ENCODE measurements at regions not wholly inside any gene's neighbourhood (a gene's known extent, or its start where the extent isn't known, plus 50 kb on each side); places are given as distances from the start of the nearest gene placed in this dataset.

DNA sequence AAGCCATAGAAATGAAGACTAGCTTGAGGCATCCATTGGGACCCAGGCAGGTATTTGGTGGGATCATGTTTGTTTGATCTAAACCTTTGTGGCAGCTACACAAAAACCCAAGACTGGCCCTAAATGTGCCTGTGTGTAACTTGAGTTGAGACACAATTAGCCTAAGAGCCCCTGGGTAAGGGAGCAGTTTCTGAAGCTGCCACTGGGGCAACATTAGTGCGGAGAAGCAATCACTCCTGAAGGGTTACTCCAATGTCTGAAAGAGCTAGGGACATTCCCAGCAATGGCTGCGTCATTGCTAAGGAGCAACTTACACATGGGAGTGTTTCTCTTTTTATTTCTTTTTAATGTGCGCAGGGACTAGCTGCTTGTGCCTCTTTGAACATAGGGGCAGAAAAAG is 67.9 kb upstream of the EEF1E1 start:
- TF ChIP-seq EZH2 (IDR thresholded peaks at IDR 0.05; ENCODE audit: insufficient read depth, poor library complexity, severe bottlenecking): no peak
- TF ChIP-seq EZH2phosphoT487 (IDR thresholded peaks at IDR 0.05; ENCODE audit: insufficient read depth, low read depth): no peak
